ENCODE measurements at regions not wholly inside any gene's neighbourhood (a gene's known extent, or its start where the extent isn't known, plus 50 kb on each side); places are given as distances from the start of the nearest gene placed in this dataset.

DNA sequence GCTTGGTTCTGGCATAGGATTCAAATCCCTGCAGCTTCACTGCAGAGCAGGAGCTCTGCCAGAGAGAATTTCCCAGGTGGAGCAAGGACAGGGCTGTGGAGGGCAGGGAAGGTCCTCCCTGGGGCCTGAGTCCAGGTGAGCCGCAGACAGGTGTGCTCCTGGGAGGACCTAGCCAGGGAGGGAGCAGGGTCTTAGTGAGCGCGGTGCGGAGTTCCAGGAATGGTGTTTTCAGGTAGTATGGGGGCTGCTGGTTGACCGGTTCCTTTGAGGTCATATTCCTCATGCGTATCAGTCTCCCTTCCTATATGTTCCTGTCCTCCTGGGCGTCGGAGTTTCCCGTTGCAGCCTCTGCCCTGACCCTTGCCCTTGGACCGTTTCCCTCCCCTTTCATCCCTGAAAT is 813.3 kb downstream of the KCNJ18 start:
- TF ChIP-seq, protein P1, sequence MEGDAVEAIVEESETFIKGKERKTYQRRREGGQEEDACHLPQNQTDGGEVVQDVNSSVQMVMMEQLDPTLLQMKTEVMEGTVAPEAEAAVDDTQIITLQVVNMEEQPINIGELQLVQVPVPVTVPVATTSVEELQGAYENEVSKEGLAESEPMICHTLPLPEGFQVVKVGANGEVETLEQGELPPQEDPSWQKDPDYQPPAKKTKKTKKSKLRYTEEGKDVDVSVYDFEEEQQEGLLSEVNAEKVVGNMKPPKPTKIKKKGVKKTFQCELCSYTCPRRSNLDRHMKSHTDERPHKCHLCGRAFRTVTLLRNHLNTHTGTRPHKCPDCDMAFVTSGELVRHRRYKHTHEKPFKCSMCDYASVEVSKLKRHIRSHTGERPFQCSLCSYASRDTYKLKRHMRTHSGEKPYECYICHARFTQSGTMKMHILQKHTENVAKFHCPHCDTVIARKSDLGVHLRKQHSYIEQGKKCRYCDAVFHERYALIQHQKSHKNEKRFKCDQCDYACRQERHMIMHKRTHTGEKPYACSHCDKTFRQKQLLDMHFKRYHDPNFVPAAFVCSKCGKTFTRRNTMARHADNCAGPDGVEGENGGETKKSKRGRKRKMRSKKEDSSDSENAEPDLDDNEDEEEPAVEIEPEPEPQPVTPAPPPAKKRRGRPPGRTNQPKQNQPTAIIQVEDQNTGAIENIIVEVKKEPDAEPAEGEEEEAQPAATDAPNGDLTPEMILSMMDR (IDR thresholded peaks at IDR 0.05), result no peak
- TF ChIP-seq POLR2A (IDR thresholded peaks at IDR 0.05), result no peak
